HTR-8/SVneo (cell line): ENCODE measurements at regions not wholly inside any gene's neighbourhood (a gene's known extent, or its start where the extent isn't known, plus 50 kb on each side); places are given as distances from the start of the nearest gene placed in this dataset.

Experiments used
- DNase-seq: peaks from one replicate; pipeline ENCODE4 v3.0.0; 2011; ENCODE audit warnings: low spot score, mixed read lengths; ENCODE audit not compliant: insufficient read length
- FAIRE-seq: peaks from 2 replicates; lab custom pipeline; 2011; peaks lifted over from hg19 to GRCh38; lab: Jason Lieb, UNC

DNA sequence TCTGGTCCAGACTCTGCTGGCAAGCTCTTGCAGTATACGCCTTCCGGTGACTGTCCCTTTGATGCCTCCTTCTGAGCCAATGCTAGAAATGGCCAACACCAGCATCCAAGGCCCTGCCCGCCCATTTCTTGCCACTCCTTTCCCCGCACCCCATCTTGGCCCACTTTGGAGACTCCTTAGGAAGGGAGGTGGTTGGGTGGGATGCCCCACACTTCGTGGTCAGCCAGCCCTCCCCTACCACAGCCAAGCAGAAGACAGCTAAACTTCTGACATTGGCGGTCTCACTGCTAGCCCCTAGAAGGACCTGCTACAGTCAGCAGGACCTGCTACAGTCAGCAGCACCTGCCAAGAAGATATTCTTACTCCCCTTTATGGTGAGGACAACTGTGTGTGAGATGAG, 73.5 kb upstream of the CLDN14 start:
- no peak for FAIRE-seq
- DNase-seq, result no peak

GRCh38 chr21:36554411-36555157, 74.7 kb upstream of the CLDN14 start:
- FAIRE-seq, result no peak
- no peak for DNase-seq

- no peak for DNase-seq
- FAIRE-seq, result no peak
These were observed 75.4 kb upstream of the CLDN14 start for GRCh38 chr21:36555199-36555800.

DNA sequence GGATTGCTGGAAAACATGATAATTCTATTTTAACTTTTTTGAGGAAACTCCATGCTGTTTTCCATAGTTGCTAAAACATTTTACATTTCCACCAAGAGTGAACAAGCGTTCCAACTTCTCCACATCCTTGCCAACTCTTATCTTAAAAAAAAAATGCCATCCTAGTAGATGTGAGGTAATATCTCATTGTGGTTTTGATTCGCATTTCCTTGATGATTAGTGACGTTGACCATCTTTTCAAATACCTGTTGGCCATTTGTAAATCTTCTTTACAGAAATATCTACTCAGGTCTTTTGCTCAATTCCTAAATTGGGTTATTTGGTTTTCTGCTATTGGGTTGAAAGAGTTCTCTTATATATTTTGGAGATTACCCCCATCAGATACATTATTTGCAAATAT, 77.4 kb upstream of the CLDN14 start:
- DNase-seq (no peak), FAIRE-seq (no peak)

DNA sequence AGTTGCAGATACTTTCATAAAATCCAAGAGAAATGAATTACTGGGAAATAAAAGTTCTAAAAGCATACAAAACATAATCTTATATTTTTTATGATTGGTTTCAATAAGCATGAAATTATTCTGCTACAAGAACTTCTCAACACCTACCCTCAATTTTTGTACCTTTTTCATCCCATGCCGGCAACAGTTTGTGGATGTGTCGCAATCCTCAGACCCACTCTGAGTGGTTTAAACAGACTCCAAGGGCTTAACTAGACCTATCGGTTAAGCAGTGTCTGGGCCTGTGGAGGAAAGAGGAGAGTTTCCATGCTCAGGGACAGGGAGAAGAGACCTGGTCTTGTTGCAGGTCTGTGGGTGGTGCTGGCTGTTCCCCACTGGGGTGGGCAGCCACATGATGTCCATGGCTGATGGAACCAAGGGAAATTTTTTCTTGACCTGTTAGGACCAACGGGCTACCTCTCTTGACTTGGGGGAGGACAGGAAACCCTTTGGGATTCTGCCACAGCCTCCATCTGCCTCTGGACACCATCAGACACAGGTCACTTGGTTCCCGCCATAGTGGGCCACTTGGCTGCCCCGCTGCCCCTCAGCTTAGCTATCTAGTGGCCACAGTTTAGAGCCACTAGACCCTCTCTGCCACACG, 81.1 kb upstream of the CLDN14 start:
- DNase-seq (no peak), FAIRE-seq (no peak)

GRCh38 chr21:36563341-36563926, 83.5 kb upstream of the CLDN14 start:
- DNase-seq (no peak), FAIRE-seq (no peak)

GRCh38 chr21:36564647-36565046, 84.7 kb upstream of the CLDN14 start:
- FAIRE-seq, result no peak
- no peak for DNase-seq

- no peak for FAIRE-seq
- DNase-seq, result no peak
These were observed 85.6 kb upstream of the CLDN14 start for GRCh38 chr21:36565540-36565939.

DNA sequence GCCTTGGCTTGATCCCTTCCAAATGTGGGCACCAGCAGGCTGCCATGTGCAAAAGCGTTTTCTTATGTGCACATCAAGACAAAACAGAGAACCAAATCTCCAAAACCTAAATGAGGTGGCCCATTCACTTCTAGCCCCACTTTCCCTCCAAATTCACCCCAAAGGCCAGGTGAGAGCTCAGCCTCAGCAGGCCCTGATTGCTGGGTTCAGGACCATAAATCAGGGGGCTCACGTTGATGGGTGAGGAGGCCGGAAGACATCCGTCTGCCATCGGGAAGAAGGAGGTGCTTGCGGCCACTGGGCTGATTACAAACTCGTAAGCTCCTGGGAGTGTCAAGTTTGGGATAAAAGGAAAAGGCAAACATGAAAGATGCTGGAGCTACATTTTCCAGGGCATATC, 86.7 kb upstream of the CLDN14 start:
- FAIRE-seq, result no peak
- no peak for DNase-seq

DNA sequence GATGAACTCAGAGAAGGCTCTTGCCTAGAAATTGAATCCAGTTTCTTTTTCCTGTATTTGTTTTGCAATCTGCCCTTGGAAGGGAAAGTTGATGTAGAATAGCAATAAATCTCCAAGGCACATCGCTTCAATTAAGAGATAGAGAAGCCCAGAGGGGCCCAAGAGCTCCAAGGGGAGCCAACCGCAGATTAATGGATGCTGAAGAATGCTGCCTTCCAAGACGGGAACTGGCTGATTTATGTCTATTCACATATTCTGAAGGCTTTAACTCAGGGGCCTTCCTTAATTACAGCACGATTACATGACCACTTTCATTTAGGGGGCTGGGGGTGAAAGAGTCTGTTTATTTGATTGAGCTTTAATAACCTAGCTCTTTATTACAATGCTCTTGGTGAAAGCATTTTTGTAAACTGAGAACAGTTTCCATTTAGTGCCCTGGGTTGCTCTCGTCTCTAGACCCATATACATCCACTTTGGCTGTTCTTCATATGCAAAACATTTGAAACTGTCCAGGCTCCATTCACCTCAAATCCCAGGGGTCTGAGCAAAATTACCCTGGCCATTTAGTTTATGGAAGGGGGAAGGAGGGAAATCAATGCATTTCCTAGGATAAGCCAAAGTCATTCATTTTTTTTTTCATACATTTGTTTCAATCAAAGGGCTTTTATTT, 87.4 kb upstream of the CLDN14 start:
- FAIRE-seq, result no peak
- peak; percentile 67 for DNase-seq

DNA sequence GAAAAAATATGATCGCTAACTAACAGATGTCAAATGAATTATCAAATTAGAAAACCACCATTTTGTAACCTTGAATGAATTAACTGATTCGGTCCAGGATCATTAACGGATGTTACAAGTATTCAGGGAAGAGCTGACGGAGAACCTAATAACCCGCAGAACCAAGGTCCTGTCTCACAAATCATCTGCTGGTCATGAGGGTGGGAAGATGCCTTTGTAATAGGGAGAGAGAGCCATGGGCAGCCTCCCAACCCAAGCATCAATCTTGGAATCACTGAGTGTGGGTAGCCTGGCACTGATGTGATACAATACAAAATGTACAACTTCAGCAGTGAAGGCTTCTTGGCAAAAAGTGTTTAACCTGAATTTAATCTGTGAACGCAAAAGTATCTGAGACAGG, 89.6 kb upstream of the CLDN14 start:
- FAIRE-seq, result no peak
- no peak for DNase-seq

DNA sequence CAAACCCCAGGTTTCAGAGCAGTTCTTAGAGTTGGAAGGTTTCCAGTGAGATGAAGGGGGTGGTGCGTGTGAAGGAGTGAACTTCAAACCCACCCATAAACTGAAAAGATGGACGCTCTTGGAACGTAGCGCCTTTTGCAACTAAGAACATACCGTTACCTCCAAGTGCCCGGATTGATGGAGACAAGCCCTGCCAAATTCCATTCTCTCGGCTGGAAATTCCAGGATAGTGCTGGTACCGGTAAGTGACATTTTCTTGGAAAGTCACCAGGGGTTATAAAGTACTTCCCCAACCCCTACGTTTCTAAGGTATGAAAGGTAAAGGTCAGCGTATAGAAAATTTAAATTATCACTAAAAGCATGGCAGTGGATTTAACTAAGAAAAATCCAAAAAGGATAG, 91.6 kb upstream of the CLDN14 start:
- no peak for FAIRE-seq

GRCh38 chr21:36572039-36572438, 92.1 kb upstream of the CLDN14 start:
- no peak for FAIRE-seq

More for the DNA sequence above, 91.6 kb upstream of the CLDN14 start:
- no peak for DNase-seq

DNA sequence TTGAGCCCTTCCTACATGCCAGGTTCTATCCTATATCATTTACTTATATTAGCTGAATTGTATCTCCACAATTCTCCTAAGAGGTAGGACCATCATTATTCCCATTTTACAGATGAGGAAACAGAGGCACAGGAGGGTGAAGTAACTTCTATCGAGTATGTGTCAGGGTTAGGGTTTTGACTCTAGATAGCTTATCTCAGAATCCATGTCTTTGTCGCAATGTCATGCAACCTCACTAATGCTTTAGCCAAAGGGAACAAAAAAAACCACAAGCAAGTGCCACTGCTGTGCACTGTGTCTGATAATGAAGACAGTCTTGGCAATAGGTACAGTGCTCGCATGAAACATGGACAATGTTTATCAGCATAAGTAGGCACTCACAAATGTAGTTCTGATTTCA, 95.4 kb upstream of the CLDN14 start:
- no peak for DNase-seq
- FAIRE-seq, result no peak

More at GRCh38 chr21:36572039-36572438, 92.1 kb upstream of the CLDN14 start:
- no peak for DNase-seq

DNA sequence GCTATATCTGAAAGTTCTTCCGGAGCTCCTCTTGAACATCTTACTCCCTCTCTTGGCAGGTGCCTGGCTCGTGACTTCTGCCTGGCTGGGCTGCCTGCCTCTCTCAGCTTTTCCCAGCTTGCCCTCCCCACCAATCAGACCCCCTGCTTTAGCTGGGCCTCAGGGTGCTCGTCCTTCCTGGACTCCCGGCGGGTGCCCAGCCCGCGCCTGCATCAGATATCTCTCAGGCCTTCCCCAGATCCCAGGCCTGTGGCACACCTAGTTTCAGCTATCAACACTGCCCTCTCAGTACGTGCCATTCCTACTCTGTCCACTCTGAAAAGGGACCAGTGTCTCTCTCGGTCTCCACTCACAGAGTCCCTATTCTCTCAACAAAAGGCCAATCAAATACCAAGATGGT, 96.5 kb upstream of the CLDN14 start:
- no peak for DNase-seq
- no peak for FAIRE-seq

DNA sequence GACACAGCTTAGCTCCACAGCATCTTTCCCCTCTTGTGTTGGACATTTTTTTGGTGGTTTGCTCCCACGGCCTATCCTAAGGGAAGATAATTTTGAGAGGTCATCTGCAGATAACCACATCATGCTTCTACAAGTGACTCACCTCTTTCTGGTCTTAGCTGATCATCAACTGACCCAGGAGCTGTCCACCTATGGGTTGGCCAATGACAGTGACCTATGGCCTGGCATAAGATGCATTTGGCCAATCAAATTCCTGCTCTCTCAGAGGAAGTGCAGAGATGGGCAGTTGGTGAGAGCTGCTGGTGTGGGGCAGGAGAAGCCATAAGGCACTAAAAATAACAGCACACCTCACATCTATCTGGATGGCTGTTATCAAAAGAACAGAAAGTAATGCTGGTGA, 100.0 kb upstream of the CLDN14 start:
- no peak for FAIRE-seq

DNA sequence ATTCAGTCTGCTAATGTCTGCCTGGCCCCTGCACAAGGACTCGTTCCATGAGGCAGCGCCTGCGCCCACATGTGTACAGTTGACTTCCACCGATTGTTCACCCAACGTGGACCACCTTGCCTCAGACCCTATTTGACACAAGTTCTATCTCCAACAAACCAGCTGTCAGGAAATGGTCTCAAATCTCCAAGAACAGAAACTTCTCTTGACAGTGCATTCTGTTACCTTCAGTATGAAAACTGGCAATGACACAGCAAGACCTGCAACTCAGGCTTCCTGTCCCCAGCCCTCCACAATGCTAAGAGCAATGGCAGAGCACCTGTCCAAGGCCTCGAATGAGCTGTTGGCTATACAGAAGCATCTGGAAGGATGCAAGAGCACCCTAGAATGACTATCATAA, 102.3 kb upstream of the CLDN14 start:
- DNase-seq, result no peak
- no peak for FAIRE-seq

More for the DNA sequence above, 100.0 kb upstream of the CLDN14 start:
- no peak for DNase-seq

GRCh38 chr21:36583591-36583990, 103.7 kb upstream of the CLDN14 start:
- no peak for FAIRE-seq

GRCh38 chr21:36584980-36585940, 105.3 kb upstream of the CLDN14 start:
- FAIRE-seq (no peak), DNase-seq (no peak)

More at GRCh38 chr21:36583591-36583990, 103.7 kb upstream of the CLDN14 start:
- DNase-seq, result no peak
